Testis (tissue), 2 donors: ENCODE measurements at regions not wholly inside any gene's neighbourhood (a gene's known extent, or its start where the extent isn't known, plus 50 kb on each side); places are given as distances from the start of the nearest gene placed in this dataset.
"Not testable (repeated sequence)": the region's sequence is repeated elsewhere in the genome, so short reads cannot be mapped to it uniquely, and the experiment has no call there.

Source experiments
- DNase-seq: peaks from one replicate; pipeline ENCODE4 v3.0.0-alpha.2; 2019
- H3K27ac ChIP-seq, 2 donors: fragments of 200-600 bp; sonication (generic); one replicate each; pipeline ENCODE4 v1.5.1; 2019
- H3K27me3 ChIP-seq: fragments of 200-600 bp; sonication (generic); one replicate; pipeline ENCODE4 v1.5.1; 2019
- H3K36me3 ChIP-seq: fragments of 200-600 bp; sonication (generic); one replicate; pipeline ENCODE4 v1.5.1; 2017; ENCODE audit warnings: low read depth; ENCODE audit errors: missing control alignments
- H3K4me1 ChIP-seq: fragments of 200-600 bp; sonication (generic); one replicate; pipeline ENCODE4 v1.5.1; 2019
- H3K4me3 ChIP-seq, 2 donors: fragments of 200-600 bp; sonication (generic); one replicate each; pipeline ENCODE4 v1.5.1; 2017 to 2019
- H3K9me3 ChIP-seq: fragments of 200-600 bp; sonication (generic); one replicate; pipeline ENCODE4 v1.5.1; 2017
- CTCF ChIP-seq, 3 experiments: fragments of 450-650 bp in 2 of 3; fragments of 200-600 bp in 1 of 3; sonication (generic) in 1 of 3; IDR thresholded peaks; one replicate each; pipeline ENCODE4 v1.5.1; 2016 to 2019; ENCODE audit warnings: antibody characterized with exemption in 3 of 3, mild to moderate bottlenecking in 2 of 3, moderate library complexity in 1 of 3
- POLR2A ChIP-seq: fragments of 450-650 bp; IDR thresholded peaks from one replicate; pipeline ENCODE4 v1.6.1; 2017; ENCODE audit warnings: antibody characterized with exemption, mild to moderate bottlenecking, moderate library complexity
- WGBS, 2 donors: methylation state at CpG; one replicate each; pipeline ENCODE4 v1.1.5; 2018; 5-methylcytosine and 5-hydroxymethylcytosine counted together
- intact Hi-C: fragments of 100-400 bp; cut with DNase I; formaldehyde crosslinking; loops from one replicate; pipeline ENCODE4 v1.15.1; 2023; ENCODE audit warnings: low total_unique reads

- no peak overlapping the region for H3K4me3 ChIP-seq
- H3K36me3 ChIP-seq, result no peaks in the 10 kb centered on the region
- no peak overlapping the region for H3K27ac ChIP-seq
- no peaks in the 10 kb centered on the region for H3K27me3 ChIP-seq
- intact Hi-C loops, result no loop called here
- TF ChIP-seq POLR2A, result no peak
- no peak for TF ChIP-seq CTCF (IDR thresholded peaks at IDR 0.05)
- DNase-seq, result no peak
- no peaks in the 10 kb centered on the region for H3K9me3 ChIP-seq
- no peaks in the 10 kb centered on the region for H3K4me1 ChIP-seq
These were observed 228.1 kb downstream of the NEBL start for GRCh38 chr10:20668985-20669384.

GRCh38 chr10:20662742-20663141, 234.4 kb downstream of the NEBL start:
- H3K9me3 ChIP-seq, result no peaks in the 10 kb centered on the region
- no peak overlapping the region for H3K27ac ChIP-seq
- 95 to 96% methylated on average over 3 of the region's 3 CpGs for whole genome bisulfite sequencing, 2 donors
- DNase-seq, result no peak
- intact Hi-C loops, result no loop called here
- no peaks in the 10 kb centered on the region for H3K4me1 ChIP-seq
- no peak overlapping the region for H3K4me3 ChIP-seq
- H3K27me3 ChIP-seq, result no peaks in the 10 kb centered on the region
- TF ChIP-seq POLR2A, result no peak
- no peak for TF ChIP-seq CTCF (IDR thresholded peaks at IDR 0.05)
- H3K36me3 ChIP-seq, result no peaks in the 10 kb centered on the region

- no peaks in the 10 kb centered on the region for H3K36me3 ChIP-seq
- 52 to 65% methylated on average over 2 of the region's 2 CpGs for WGBS, 2 donors
- no peak for DNase-seq
- H3K27me3 ChIP-seq, result no peaks in the 10 kb centered on the region
- intact Hi-C loops, result no loop called here
- no peak overlapping the region for H3K27ac ChIP-seq
- TF ChIP-seq CTCF (IDR thresholded peaks at IDR 0.05), result no peak
- TF ChIP-seq POLR2A, result no peak
- H3K4me3 ChIP-seq, result no peak overlapping the region
- no peaks in the 10 kb centered on the region for H3K4me1 ChIP-seq
- no peaks in the 10 kb centered on the region for H3K9me3 ChIP-seq
These were observed 237.9 kb downstream of the NEBL start for GRCh38 chr10:20659225-20659624.

- H3K4me1 ChIP-seq, result no peaks in the 10 kb centered on the region
- H3K36me3 ChIP-seq, result no peaks in the 10 kb centered on the region
- TF ChIP-seq CTCF (IDR thresholded peaks at IDR 0.05), result no peak
- TF ChIP-seq POLR2A, result no peak
- intact Hi-C loops, result no loop called here
- H3K27me3 ChIP-seq, result no peaks in the 10 kb centered on the region
- DNase-seq, result no peak
- H3K27ac ChIP-seq, result no peak overlapping the region
- H3K9me3 ChIP-seq, result no peaks in the 10 kb centered on the region
- no peak overlapping the region for H3K4me3 ChIP-seq
- 90 to 94% methylated on average over 4 of the region's 4 CpGs for WGBS, 2 donors
These were observed 239.0 kb downstream of the NEBL start for GRCh38 chr10:20658158-20658557.

- intact Hi-C loops, result no loop called here
- Histone ChIP-seq H3K4me3 (no peak overlapping the region), H3K27ac (no peak overlapping the region), H3K27me3 (no peaks in the 10 kb centered on the region), H3K4me1 (no peaks in the 10 kb centered on the region), H3K9me3 (no peaks in the 10 kb centered on the region), H3K36me3 (no peaks in the 10 kb centered on the region)
- WGBS, 2 donors, result 96 to 98% methylated on average over 3 of the region's 3 CpGs
- no peak for TF ChIP-seq CTCF (IDR thresholded peaks at IDR 0.05)
- no peak for DNase-seq
These were observed 240.2 kb downstream of the NEBL start for GRCh38 chr10:20656886-20657285.

GRCh38 chr10:20652424-20652823, 244.7 kb downstream of the NEBL start:
- DNase-seq, H3K4me1 ChIP-seq, intact Hi-C loops, H3K9me3 ChIP-seq, H3K36me3 ChIP-seq, H3K4me3 ChIP-seq, H3K27me3 ChIP-seq, H3K27ac ChIP-seq: not testable (repeated sequence)
- 90 to 92% methylated on average over 5 of the region's 5 CpGs for WGBS, 2 donors
